ENCODE measurements at regions not wholly inside any gene's neighbourhood (a gene's known extent, or its start where the extent isn't known, plus 50 kb on each side); places are given as distances from the start of the nearest gene placed in this dataset.
"Not testable (repeated sequence)": the region's sequence is repeated elsewhere in the genome, so short reads cannot be mapped to it uniquely, and the experiment has no call there.

- CTCF ChIA-PET = interaction anchor here (0.6 kb wide), 1 partner anchor 171 kb away, joined by 4 read pairs; no protein-coding TSS in a partner anchor
- H3K9me3 Mint-ChIP-seq = peaks cover 2% of the 10 kb centered on the region
Measured at GRCh38 chr7:19919261-19920095, 146.1 kb upstream of the TMEM196 start.

DNA sequence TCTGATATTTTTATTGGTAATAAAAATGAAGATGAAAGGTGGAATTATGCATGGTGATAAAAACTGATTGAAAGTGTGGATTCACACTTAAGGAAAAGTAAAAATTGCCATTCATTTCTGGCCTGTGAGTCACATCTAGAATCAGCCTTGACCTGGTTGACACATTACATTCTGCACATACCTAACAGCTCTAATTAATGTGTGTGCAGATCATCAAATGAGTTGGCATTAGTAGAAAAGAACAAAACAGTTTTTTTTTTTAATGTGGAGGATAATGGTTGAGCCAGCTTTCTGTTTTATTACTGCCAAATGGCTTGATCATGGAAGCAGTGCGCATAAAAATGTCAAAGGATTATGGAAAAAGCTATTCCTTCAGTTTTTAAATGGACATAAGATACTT lies 142.6 kb upstream of the TMEM196 start:
- ChIA-PET CTCF (interaction anchor here (0.5 kb wide), 1 partner anchor 202 kb away, joined by 4 read pairs; no protein-coding TSS in a partner anchor), POLR2A (no interaction called here)
- no peaks in the 10 kb centered on the region for H3K36me3 Mint-ChIP-seq (ENCODE audit: low read depth)
- H3K27ac Mint-ChIP-seq = no peak overlapping the region
- H3K27me3 Mint-ChIP-seq = no peaks in the 10 kb centered on the region
- no peaks in the 10 kb centered on the region for H3K4me1 Mint-ChIP-seq
- DNase-seq = no peak
- no peak overlapping the region for H3K4me3 Mint-ChIP-seq
- no peaks in the 10 kb centered on the region for H3K9me3 Mint-ChIP-seq

More at GRCh38 chr7:19919261-19920095, 146.1 kb upstream of the TMEM196 start:
- Mint-ChIP-seq H3K36me3 (ENCODE audit: low read depth) (no peaks in the 10 kb centered on the region), H3K27me3 (no peaks in the 10 kb centered on the region), H3K4me1 (no peaks in the 10 kb centered on the region), H3K4me3 (no peak overlapping the region), H3K27ac (no peak overlapping the region)
- POLR2A ChIA-PET = no interaction called here
- DNase-seq = no peak

- POLR2A ChIA-PET = no interaction called here
- H3K27me3 Mint-ChIP-seq = no peaks in the 10 kb centered on the region
- no peak for DNase-seq
- no peaks in the 10 kb centered on the region for H3K36me3 Mint-ChIP-seq (ENCODE audit: low read depth)
- H3K4me1 Mint-ChIP-seq = no peaks in the 10 kb centered on the region
- H3K27ac Mint-ChIP-seq = no peak overlapping the region
- H3K4me3 Mint-ChIP-seq = no peak overlapping the region
- H3K9me3 Mint-ChIP-seq = no peaks in the 10 kb centered on the region
- CTCF ChIA-PET = interaction anchor here (0.5 kb wide), 1 partner anchor 201 kb away, joined by 4 read pairs; no protein-coding TSS in a partner anchor
Measured at GRCh38 chr7:19915596-19915995, 142.2 kb upstream of the TMEM196 start.

DNA sequence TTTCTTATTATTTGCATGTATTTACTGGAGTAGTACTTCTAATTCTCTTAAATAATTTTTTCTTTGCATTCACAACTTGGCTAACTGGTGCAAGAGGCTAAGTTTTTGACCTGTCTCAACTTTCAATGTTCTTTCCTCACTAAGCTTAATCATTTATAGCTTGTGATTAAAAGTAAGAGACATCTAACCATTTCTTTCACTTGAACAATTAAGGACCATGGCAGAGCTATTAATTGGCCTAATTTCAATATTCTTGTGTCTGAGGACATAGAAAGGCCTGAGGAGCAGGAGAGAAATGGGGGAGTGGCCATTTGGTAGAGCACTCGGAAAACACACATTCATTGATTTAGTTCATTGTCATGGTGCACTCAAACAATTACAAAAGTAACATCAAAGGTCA lies 141.4 kb upstream of the TMEM196 start:
- DNase-seq = no peak
- Mint-ChIP-seq H3K27ac (no peak overlapping the region), H3K27me3 (no peaks in the 10 kb centered on the region), H3K4me3 (no peak overlapping the region), H3K4me1 (no peaks in the 10 kb centered on the region), H3K9me3 (no peaks in the 10 kb centered on the region), H3K36me3 (ENCODE audit: low read depth) (no peaks in the 10 kb centered on the region)
- CTCF ChIA-PET = no interaction called here
- POLR2A ChIA-PET = no interaction called here

GRCh38 chr7:19900118-19900517 lies 126.7 kb upstream of the TMEM196 start:
- CTCF ChIA-PET = no interaction called here
- POLR2A ChIA-PET = no interaction called here

DNA sequence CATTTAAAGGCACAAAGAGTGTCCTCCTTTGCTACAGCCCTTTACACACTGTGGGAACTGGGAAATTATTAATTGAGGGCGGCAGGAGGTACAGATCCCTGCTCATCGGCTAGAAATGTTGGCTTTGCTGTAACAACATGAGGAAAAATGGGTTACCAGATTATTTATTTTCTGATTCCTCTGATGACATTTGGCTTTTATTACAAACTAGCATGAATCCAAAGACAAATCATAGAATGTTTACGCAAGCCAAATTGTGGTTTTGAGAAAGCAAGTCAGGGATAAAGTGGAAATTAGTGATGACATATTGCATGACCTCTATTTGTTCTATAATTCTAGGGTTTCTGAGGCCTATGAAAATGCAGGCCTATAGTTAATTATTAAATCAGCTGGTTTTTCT lies 126.1 kb upstream of the TMEM196 start:
- ChIA-PET POLR2A (no interaction called here), CTCF (no interaction called here)
- Mint-ChIP-seq H3K4me3 (no peak overlapping the region), H3K4me1 (no peaks in the 10 kb centered on the region), H3K27me3 (no peaks in the 10 kb centered on the region), H3K27ac (no peak overlapping the region), H3K9me3 (peaks cover 7% of the 10 kb centered on the region), H3K36me3 (ENCODE audit: low read depth) (no peaks in the 10 kb centered on the region)
- no peak for DNase-seq

More at GRCh38 chr7:19900118-19900517, 126.7 kb upstream of the TMEM196 start:
- Mint-ChIP-seq H3K27ac (no peak overlapping the region), H3K27me3 (no peaks in the 10 kb centered on the region), H3K4me1 (no peaks in the 10 kb centered on the region), H3K4me3 (no peak overlapping the region), H3K36me3 (ENCODE audit: low read depth) (no peaks in the 10 kb centered on the region), H3K9me3 (peaks cover 5% of the 10 kb centered on the region)
- DNase-seq = no peak

DNA sequence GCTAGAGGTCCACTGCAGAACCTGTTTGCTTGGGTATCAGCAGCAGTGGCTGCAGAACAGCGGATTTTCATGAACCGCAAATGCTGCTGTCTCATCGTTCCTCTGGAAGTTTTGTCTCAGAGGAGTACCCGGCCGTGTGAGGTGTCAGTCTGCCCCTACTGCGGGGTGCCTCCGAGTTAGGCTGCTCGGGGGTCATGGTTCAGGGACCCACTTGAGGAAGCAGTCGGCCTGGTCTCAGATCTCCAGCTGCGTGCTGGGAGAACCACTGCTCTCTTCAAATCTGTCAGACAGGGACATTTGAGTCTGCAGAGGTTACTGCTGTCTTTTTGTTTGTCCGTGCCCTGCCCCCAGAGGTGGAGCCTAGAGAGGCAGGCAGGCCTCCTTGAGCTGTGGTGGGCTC lies 109.5 kb upstream of the TMEM196 start:
- H3K4me3 Mint-ChIP-seq; H3K27me3 Mint-ChIP-seq; POLR2A ChIA-PET; DNase-seq; H3K9me3 Mint-ChIP-seq; CTCF ChIA-PET; H3K36me3 Mint-ChIP-seq (ENCODE audit: low read depth); H3K4me1 Mint-ChIP-seq; H3K27ac Mint-ChIP-seq: not testable (repeated sequence)

GRCh38 chr7:19872094-19872493 lies 98.7 kb upstream of the TMEM196 start:
- H3K4me3 Mint-ChIP-seq = no peak overlapping the region
- DNase-seq = no peak

DNA sequence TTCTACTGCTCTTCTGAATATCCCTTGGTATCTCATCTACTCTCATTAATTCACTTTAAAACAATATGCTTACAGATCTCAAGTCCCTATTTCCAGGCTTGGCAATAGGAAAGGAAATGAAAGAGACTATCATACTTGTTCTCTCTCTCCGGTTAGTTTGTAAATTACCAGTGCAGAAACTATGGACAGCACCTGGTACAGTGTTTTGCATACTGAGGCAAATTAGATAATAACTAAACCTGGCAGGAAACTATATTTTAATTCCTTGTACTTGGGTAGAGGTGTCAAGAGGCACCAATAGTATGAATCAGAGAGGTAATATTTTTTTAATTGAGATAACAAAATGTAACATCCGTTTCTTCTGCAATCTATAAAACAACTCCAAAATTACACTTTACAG lies 97.7 kb upstream of the TMEM196 start:
- H3K27me3 Mint-ChIP-seq = no peaks in the 10 kb centered on the region

More at GRCh38 chr7:19872094-19872493, 98.7 kb upstream of the TMEM196 start:
- ChIA-PET CTCF (no interaction called here), POLR2A (no interaction called here)
- no peaks in the 10 kb centered on the region for H3K4me1 Mint-ChIP-seq
- no peak overlapping the region for H3K27ac Mint-ChIP-seq
- H3K27me3 Mint-ChIP-seq = no peaks in the 10 kb centered on the region
- no peaks in the 10 kb centered on the region for H3K9me3 Mint-ChIP-seq
- H3K36me3 Mint-ChIP-seq (ENCODE audit: low read depth) = no peaks in the 10 kb centered on the region

GRCh38 chr7:19869979-19870378 lies 96.6 kb upstream of the TMEM196 start:
- H3K27me3 Mint-ChIP-seq = no peaks in the 10 kb centered on the region
- POLR2A ChIA-PET = no interaction called here
- no peak overlapping the region for H3K27ac Mint-ChIP-seq
- H3K36me3 Mint-ChIP-seq (ENCODE audit: low read depth) = no peaks in the 10 kb centered on the region
- H3K4me1 Mint-ChIP-seq = no peaks in the 10 kb centered on the region
- CTCF ChIA-PET = no interaction called here
- H3K4me3 Mint-ChIP-seq = no peak overlapping the region
- no peak for DNase-seq
- no peaks in the 10 kb centered on the region for H3K9me3 Mint-ChIP-seq

More for the DNA sequence above, 97.7 kb upstream of the TMEM196 start:
- Mint-ChIP-seq H3K27ac (no peak overlapping the region), H3K36me3 (ENCODE audit: low read depth) (no peaks in the 10 kb centered on the region), H3K4me1 (no peaks in the 10 kb centered on the region), H3K4me3 (no peak overlapping the region), H3K9me3 (no peaks in the 10 kb centered on the region)
- POLR2A ChIA-PET = no interaction called here
- CTCF ChIA-PET = no interaction called here
- DNase-seq = no peak

- no peak overlapping the region for H3K27ac Mint-ChIP-seq
- POLR2A ChIA-PET = no interaction called here
- no peak for DNase-seq
- H3K9me3 Mint-ChIP-seq = no peaks in the 10 kb centered on the region
- H3K4me3 Mint-ChIP-seq = no peak overlapping the region
- CTCF ChIA-PET = no interaction called here
- no peaks in the 10 kb centered on the region for H3K36me3 Mint-ChIP-seq (ENCODE audit: low read depth)
- no peaks in the 10 kb centered on the region for H3K27me3 Mint-ChIP-seq
- H3K4me1 Mint-ChIP-seq = no peaks in the 10 kb centered on the region
Measured at GRCh38 chr7:19853261-19853832, 79.9 kb upstream of the TMEM196 start.

DNA sequence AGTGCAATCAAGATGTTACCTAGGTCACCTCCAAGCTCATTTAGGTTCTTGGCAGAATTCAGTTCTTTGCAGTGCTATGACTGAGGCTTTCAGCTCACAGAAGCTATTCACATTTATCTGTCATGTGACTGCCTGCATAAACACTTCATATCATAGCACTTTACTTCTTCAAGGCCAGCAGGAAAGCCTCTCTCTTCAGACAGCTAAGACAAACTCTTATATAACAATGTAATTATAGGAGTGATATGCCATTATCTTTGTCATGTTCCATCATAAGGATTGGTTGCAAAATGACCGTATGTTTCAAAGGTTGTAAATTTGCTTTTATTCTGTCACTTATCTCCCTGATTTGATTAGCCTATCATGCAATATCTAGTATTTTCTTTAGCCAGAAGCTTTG lies 78.8 kb upstream of the TMEM196 start:
- CTCF ChIA-PET = no interaction called here
- Mint-ChIP-seq H3K27ac (no peak overlapping the region), H3K9me3 (no peaks in the 10 kb centered on the region), H3K4me3 (no peak overlapping the region), H3K27me3 (no peaks in the 10 kb centered on the region), H3K36me3 (ENCODE audit: low read depth) (no peaks in the 10 kb centered on the region), H3K4me1 (no peaks in the 10 kb centered on the region)
- POLR2A ChIA-PET = no interaction called here
- no peak for DNase-seq

- POLR2A ChIA-PET = no interaction called here
- no peak for DNase-seq
- Mint-ChIP-seq H3K4me1 (no peaks in the 10 kb centered on the region), H3K4me3 (no peak overlapping the region), H3K9me3 (no peaks in the 10 kb centered on the region), H3K27ac (no peak overlapping the region), H3K36me3 (ENCODE audit: low read depth) (no peaks in the 10 kb centered on the region), H3K27me3 (no peaks in the 10 kb centered on the region)
- CTCF ChIA-PET = no interaction called here
Measured at GRCh38 chr7:19851504-19851903, 78.1 kb upstream of the TMEM196 start.

- ChIA-PET POLR2A (no interaction called here), CTCF (no interaction called here)
- no peak overlapping the region for H3K27ac Mint-ChIP-seq
Measured at GRCh38 chr7:19834566-19834965, 61.1 kb upstream of the TMEM196 start.

More at GRCh38 chr7:19834566-19834965, 61.1 kb upstream of the TMEM196 start:
- Mint-ChIP-seq H3K4me1 (no peaks in the 10 kb centered on the region), H3K36me3 (ENCODE audit: low read depth) (no peaks in the 10 kb centered on the region), H3K4me3 (no peak overlapping the region), H3K27me3 (no peaks in the 10 kb centered on the region), H3K9me3 (no peaks in the 10 kb centered on the region)
- no peak for DNase-seq
